Right lobe of liver (tissue), 6 donors: ENCODE measurements at regions not wholly inside any gene's neighbourhood (a gene's known extent, or its start where the extent isn't known, plus 50 kb on each side); places are given as distances from the start of the nearest gene placed in this dataset.

Experiments used
- ATAC-seq, 4 donors: fragments of 200-7000 bp; cut with Tn5 transposase; one replicate each; pipeline ENCODE4 v1.9.1; 2020; ENCODE audit warnings: mild to moderate bottlenecking in 4 of 4, moderate library complexity in 4 of 4
- DNase-seq, 3 donors: peaks; one replicate each; pipeline ENCODE4 v3.0.0-alpha.2; 2020
- H3K27ac ChIP-seq, 3 donors: fragments of 200-600 bp; one replicate each; pipeline ENCODE4 v1.8.0; 2022
- H3K27me3 ChIP-seq, 2 donors: fragments of 200-600 bp; one replicate each; pipeline ENCODE4 v1.8.0; 2022
- H3K36me3 ChIP-seq, 4 donors: fragments of 200-600 bp; sonication (generic) in 1 of 4; one replicate each; pipeline versions ENCODE4 v1.5.1 to v1.8.0; 2017 to 2022; ENCODE audit warnings: control low read depth in 1 of 4
- H3K4me1 ChIP-seq, 4 donors: fragments of 200-600 bp; sonication (generic) in 1 of 4; one replicate each; pipeline versions ENCODE4 v1.5.1 to v1.8.0; 2017 to 2022; ENCODE audit warnings: control low read depth in 1 of 4
- H3K4me3 ChIP-seq, 3 donors: fragments of 200-600 bp; one replicate each; pipeline ENCODE4 v1.8.0; 2022
- H3K9me3 ChIP-seq, 4 donors: fragments of 200-600 bp; sonication (generic) in 1 of 4; one replicate each; pipeline versions ENCODE4 v1.5.1 to v1.8.0; 2017 to 2022; ENCODE audit warnings: control low read depth in 1 of 4
- POLR2A ChIP-seq: fragments of 450-650 bp; IDR thresholded peaks from one replicate; pipeline ENCODE4 v1.6.1; 2017; ENCODE audit warnings: antibody characterized with exemption, mild to moderate bottlenecking
- WGBS: methylation state at CpG from one replicate; pipeline ENCODE4 v1.1.6; 2018; ENCODE audit warnings: low coverage, low lambda C conversion rate; ENCODE audit not compliant: insufficient coverage; ENCODE audit errors: missing lambda C conversion rate; 5-methylcytosine and 5-hydroxymethylcytosine counted together
- intact Hi-C, 2 donors: fragments of 100-400 bp; cut with DNase I; formaldehyde crosslinking; loops; one replicate each; pipeline versions ENCODE4 v1.11.2 to v1.14.1; 2022
- TF ChIP-seq, protein P1 (sequence below), 4 donors: fragments of 200-600 bp in 3 of 4; fragments of 450-650 bp in 1 of 4; IDR thresholded peaks; one replicate each; pipeline versions ENCODE4 v1.5.1 to v1.8.0; 2016 to 2022; ENCODE audit warnings: antibody characterized with exemption in 4 of 4, mild to moderate bottlenecking in 2 of 4
- donor health status: DM: no; HTN: yes; CAD: no.
- donor health status: DM: no; HTN: no; CAD: no.
- donor health status: DM: no; HTN: no; CAD: no.
- donor health status: DM: no; HTN: yes; CAD: no.
- donor health status: DM: no; HTN: yes; CAD: no.

DNA sequence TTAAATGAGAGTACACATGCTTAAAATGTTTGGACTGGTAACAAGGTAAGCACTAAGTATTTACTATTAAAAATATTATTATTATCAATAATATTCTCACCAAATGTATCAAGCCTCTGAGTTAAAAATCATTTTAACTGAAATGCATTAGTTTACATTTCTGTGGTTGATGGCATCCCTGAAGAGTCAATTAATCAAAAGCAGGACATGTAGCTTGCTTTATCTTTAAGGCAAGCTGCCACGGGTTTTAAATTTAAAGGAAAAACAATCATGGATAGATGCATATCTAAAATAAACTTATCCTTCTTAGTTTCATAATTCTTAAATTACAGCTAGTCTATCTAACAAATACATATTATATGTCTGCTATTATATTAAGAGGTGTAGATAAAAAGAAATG, 584.8 kb upstream of the INTU start:
- H3K36me3 ChIP-seq: no peaks in the 10 kb centered on the region
- H3K9me3 ChIP-seq: no peaks in the 10 kb centered on the region
- ATAC-seq (no peak), DNase-seq (no peak)
- no peaks in the 10 kb centered on the region for H3K4me1 ChIP-seq
- no peaks in the 10 kb centered on the region for H3K27me3 ChIP-seq
- intact Hi-C loops: no loop called here
- WGBS: 29% methylated on average over 1 of the region's 1 CpG
- H3K4me3 ChIP-seq: no peak overlapping the region
- TF ChIP-seq, protein P1, sequence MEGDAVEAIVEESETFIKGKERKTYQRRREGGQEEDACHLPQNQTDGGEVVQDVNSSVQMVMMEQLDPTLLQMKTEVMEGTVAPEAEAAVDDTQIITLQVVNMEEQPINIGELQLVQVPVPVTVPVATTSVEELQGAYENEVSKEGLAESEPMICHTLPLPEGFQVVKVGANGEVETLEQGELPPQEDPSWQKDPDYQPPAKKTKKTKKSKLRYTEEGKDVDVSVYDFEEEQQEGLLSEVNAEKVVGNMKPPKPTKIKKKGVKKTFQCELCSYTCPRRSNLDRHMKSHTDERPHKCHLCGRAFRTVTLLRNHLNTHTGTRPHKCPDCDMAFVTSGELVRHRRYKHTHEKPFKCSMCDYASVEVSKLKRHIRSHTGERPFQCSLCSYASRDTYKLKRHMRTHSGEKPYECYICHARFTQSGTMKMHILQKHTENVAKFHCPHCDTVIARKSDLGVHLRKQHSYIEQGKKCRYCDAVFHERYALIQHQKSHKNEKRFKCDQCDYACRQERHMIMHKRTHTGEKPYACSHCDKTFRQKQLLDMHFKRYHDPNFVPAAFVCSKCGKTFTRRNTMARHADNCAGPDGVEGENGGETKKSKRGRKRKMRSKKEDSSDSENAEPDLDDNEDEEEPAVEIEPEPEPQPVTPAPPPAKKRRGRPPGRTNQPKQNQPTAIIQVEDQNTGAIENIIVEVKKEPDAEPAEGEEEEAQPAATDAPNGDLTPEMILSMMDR (IDR thresholded peaks at IDR 0.05): no peak
- no peak for TF ChIP-seq POLR2A
- H3K27ac ChIP-seq: no peak overlapping the region

GRCh38 chr4:127048376-127049044, 584.2 kb upstream of the INTU start:
- no peaks in the 10 kb centered on the region for H3K36me3 ChIP-seq
- DNase-seq (no peak), ATAC-seq (no peak)
- H3K4me3 ChIP-seq: no peak overlapping the region
- no peak overlapping the region for H3K27ac ChIP-seq
- intact Hi-C loops: no loop called here
- H3K4me1 ChIP-seq: no peaks in the 10 kb centered on the region
- H3K27me3 ChIP-seq: no peaks in the 10 kb centered on the region
- TF ChIP-seq POLR2A: no peak
- TF ChIP-seq, protein P1 (IDR thresholded peaks at IDR 0.05): no peak
- H3K9me3 ChIP-seq: no peaks in the 10 kb centered on the region
- 67% methylated on average over 3 of the region's 3 CpGs for WGBS

DNA sequence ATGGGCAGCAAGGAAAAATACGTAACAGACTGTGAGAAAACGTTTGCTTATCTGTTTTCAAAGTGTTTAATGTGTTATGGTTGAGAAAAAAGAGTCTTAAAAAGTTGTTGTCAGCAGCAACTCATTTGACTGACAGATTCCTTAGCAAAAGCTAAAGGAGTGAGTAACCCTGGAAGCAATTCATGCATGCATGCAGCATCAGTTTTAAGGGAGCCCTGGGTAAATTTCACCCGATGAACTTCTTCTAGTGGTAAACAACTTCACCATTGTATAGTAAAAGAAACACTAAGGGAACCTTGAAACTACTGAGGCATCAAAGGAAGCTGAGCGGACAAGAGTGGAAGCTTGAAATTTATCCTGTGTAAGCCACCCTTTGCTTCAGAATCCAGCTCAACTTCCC, 583.2 kb upstream of the INTU start:
- H3K4me1 ChIP-seq: no peaks in the 10 kb centered on the region
- WGBS: 34% methylated on average over 4 of the region's 4 CpGs
- DNase-seq (no peak), ATAC-seq (no peak)
- H3K4me3 ChIP-seq: no peak overlapping the region
- H3K36me3 ChIP-seq: no peaks in the 10 kb centered on the region
- H3K27me3 ChIP-seq: no peaks in the 10 kb centered on the region
- no peak overlapping the region for H3K27ac ChIP-seq
- intact Hi-C loops: no loop called here
- no peak for TF ChIP-seq POLR2A
- TF ChIP-seq, protein P1 (IDR thresholded peaks at IDR 0.05): no peak
- no peaks in the 10 kb centered on the region for H3K9me3 ChIP-seq

- TF ChIP-seq POLR2A: no peak
- TF ChIP-seq, protein P1 (IDR thresholded peaks at IDR 0.05): no peak
- H3K4me3 ChIP-seq: no peak overlapping the region
- intact Hi-C loops: no loop called here
- WGBS: 62% methylated on average over 1 of the region's 1 CpG
- no peaks in the 10 kb centered on the region for H3K9me3 ChIP-seq
- no peak for DNase-seq
- H3K27me3 ChIP-seq: no peaks in the 10 kb centered on the region
- ATAC-seq: no peak
- H3K36me3 ChIP-seq: no peaks in the 10 kb centered on the region
- no peaks in the 10 kb centered on the region for H3K4me1 ChIP-seq
- no peak overlapping the region for H3K27ac ChIP-seq
Observed at GRCh38 chr4:127052742-127053141, 580.0 kb upstream of the INTU start.

DNA sequence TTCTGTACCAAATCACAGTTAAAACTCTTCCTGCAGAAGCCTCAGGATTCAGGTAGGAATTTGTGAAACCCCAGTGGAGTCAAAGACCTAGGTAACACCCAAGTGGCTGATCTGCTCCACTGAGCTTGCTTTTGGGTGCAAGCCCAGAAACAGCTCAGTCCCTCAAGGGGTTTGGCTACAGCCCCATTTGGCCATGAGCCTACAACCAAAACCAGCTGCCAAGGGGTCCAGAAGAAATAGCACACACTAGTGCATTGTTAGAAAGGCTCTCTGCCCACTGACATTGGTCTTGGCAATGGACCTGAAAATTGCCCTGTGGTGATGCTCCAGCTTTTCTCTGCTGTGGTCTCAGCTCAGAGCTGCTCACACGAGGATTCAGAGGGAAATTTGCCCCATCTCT, 577.4 kb upstream of the INTU start:
- H3K27me3 ChIP-seq: no peaks in the 10 kb centered on the region
- H3K27ac ChIP-seq: no peak overlapping the region
- WGBS: 11% methylated on average over 1 of the region's 1 CpG
- DNase-seq (no peak), ATAC-seq (no peak)
- TF ChIP-seq, protein P1 (IDR thresholded peaks at IDR 0.05): no peak
- TF ChIP-seq POLR2A: no peak
- no peaks in the 10 kb centered on the region for H3K9me3 ChIP-seq
- H3K4me1 ChIP-seq: no peaks in the 10 kb centered on the region
- H3K4me3 ChIP-seq: no peak overlapping the region
- H3K36me3 ChIP-seq: no peaks in the 10 kb centered on the region
- intact Hi-C loops: no loop called here
